CD14-positive monocyte (primary cell): ENCODE measurements at regions not wholly inside any gene's neighbourhood (a gene's known extent, or its start where the extent isn't known, plus 50 kb on each side); places are given as distances from the start of the nearest gene placed in this dataset.

Experiments
- DNase-seq, 3 donors: peaks; one replicate each; pipeline ENCODE4 v3.0.0-alpha.2; 2011 to 2022
- H2AFZ ChIP-seq: 2 replicates; pipeline ENCODE4 v1.6.0; 2012; ENCODE audit warnings: mild to moderate bottlenecking, low read depth, low read length, inconsistent platforms; ENCODE audit not compliant: insufficient read depth, poor library complexity, severe bottlenecking
- H3K27ac ChIP-seq, 2 donors: 1 replicate in 1 of 2; 2 replicates in 1 of 2; pipeline ENCODE4 v1.5.1; 2012 to 2013; ENCODE audit warnings: low read length in 2 of 2, control low read depth in 1 of 2, inconsistent platforms in 1 of 2, low read depth in 1 of 2, mild to moderate bottlenecking in 1 of 2
- H3K27me3 ChIP-seq, 2 donors: one replicate each; pipeline versions ENCODE4 v1.6.0 to v1.6.1; 2011 to 2013; ENCODE audit warnings: low read length in 2 of 2; ENCODE audit not compliant: control insufficient read depth in 2 of 2, insufficient read depth in 2 of 2
- H3K36me3 ChIP-seq, 2 donors: replicated peaks in 1 of 2; 1 replicate in 1 of 2; 2 replicates in 1 of 2; pipeline versions ENCODE4 v1.5.1 to v1.6.1; 2012 to 2013; ENCODE audit warnings: low read length in 2 of 2, control low read depth in 1 of 2, inconsistent platforms in 1 of 2, mild to moderate bottlenecking in 1 of 2; ENCODE audit not compliant: insufficient read depth in 2 of 2, control insufficient read depth in 1 of 2
- H3K4me1 ChIP-seq, 2 donors: 1 replicate in 1 of 2; 2 replicates in 1 of 2; pipeline versions ENCODE4 v1.5.1 to v1.6.1; 2012 to 2013; ENCODE audit warnings: low read length in 2 of 2, control low read depth in 1 of 2, inconsistent platforms in 1 of 2, mild to moderate bottlenecking in 1 of 2, moderate library complexity in 1 of 2; ENCODE audit not compliant: insufficient read depth in 2 of 2, control insufficient read depth in 1 of 2
- H3K4me2 ChIP-seq: replicated peaks from 2 replicates; pipeline ENCODE3; 2012; ENCODE audit warnings: low read length, moderate library complexity, mild to moderate bottlenecking; ENCODE audit not compliant: poor library complexity, severe bottlenecking; ENCODE audit errors: extremely low read depth
- H3K4me3 ChIP-seq, 3 experiments: fragments of 200-600 bp in 1 of 3; sonication (generic) in 1 of 3; replicated peaks in 1 of 3; 1 replicate in 2 of 3; 2 replicates in 1 of 3; pipeline ENCODE4 v1.5.1; 2011 to 2013; ENCODE audit warnings: low read length in 3 of 3, mild to moderate bottlenecking in 3 of 3, control low read depth in 2 of 3, low read depth in 2 of 3, inconsistent platforms in 1 of 3, moderate library complexity in 1 of 3
- H3K79me2 ChIP-seq: 2 replicates; pipeline ENCODE4 v1.6.0; 2012; ENCODE audit warnings: mild to moderate bottlenecking, control low read depth, inconsistent platforms, low read length, moderate library complexity; ENCODE audit not compliant: insufficient read depth
- H3K9ac ChIP-seq: 2 replicates; pipeline ENCODE4 v1.6.0; 2017; ENCODE audit warnings: low read length, mild to moderate bottlenecking; ENCODE audit not compliant: insufficient read depth, poor library complexity, severe bottlenecking
- H3K9me3 ChIP-seq, 2 donors: replicated peaks in 1 of 2; 1 replicate in 1 of 2; 2 replicates in 1 of 2; pipeline versions ENCODE4 v1.5.1 to v1.6.1; 2012 to 2013; ENCODE audit warnings: low read length in 2 of 2, control low read depth in 1 of 2; ENCODE audit not compliant: control insufficient read depth in 1 of 2, insufficient read depth in 1 of 2
- H4K20me1 ChIP-seq: 2 replicates; pipeline ENCODE4 v1.6.0; 2012; ENCODE audit warnings: mild to moderate bottlenecking, low read length, control low read depth, moderate library complexity; ENCODE audit not compliant: insufficient read depth
- H3K27ac Mint-ChIP-seq, 7 donors: one replicate each; pipeline ENCODE4 v1.8.0; 2020; ENCODE audit warnings: mild to moderate bottlenecking in 7 of 7, mixed read lengths in 7 of 7, moderate library complexity in 6 of 7, inconsistent platforms in 2 of 7
- H3K27me3 Mint-ChIP-seq, 3 donors: one replicate each; pipeline ENCODE4 v1.8.0; 2021 to 2022; ENCODE audit warnings: low read depth in 3 of 3, mild to moderate bottlenecking in 3 of 3, mixed read lengths in 3 of 3, moderate library complexity in 3 of 3, inconsistent platforms in 1 of 3
- H3K36me3 Mint-ChIP-seq, 2 donors: one replicate each; pipeline ENCODE4 v1.8.0; 2020; ENCODE audit warnings: mixed read lengths in 2 of 2, inconsistent platforms in 1 of 2, mild to moderate bottlenecking in 1 of 2
- H3K4me1 Mint-ChIP-seq: one replicate; pipeline ENCODE4 v1.8.0; 2020; ENCODE audit warnings: mild to moderate bottlenecking, mixed read lengths
- H3K4me3 Mint-ChIP-seq, 2 donors: one replicate each; pipeline ENCODE4 v1.8.0; 2020; ENCODE audit warnings: mild to moderate bottlenecking in 2 of 2, mixed read lengths in 2 of 2, moderate library complexity in 1 of 2
- H3K9me3 Mint-ChIP-seq, 7 donors: one replicate each; pipeline ENCODE4 v1.8.0; 2020 to 2022; ENCODE audit warnings: mixed read lengths in 7 of 7, mild to moderate bottlenecking in 6 of 7, moderate library complexity in 6 of 7, inconsistent platforms in 2 of 7
- WGBS: methylation state at CpG from one replicate; pipeline ENCODE4 v1.1.5; 2013; ENCODE audit warnings: missing lambda C conversion rate; ENCODE audit not compliant: insufficient coverage; 5-methylcytosine and 5-hydroxymethylcytosine counted together
- intact Hi-C, 2 donors: fragments of 100-400 bp; cut with micrococcal nuclease; formaldehyde crosslinking; loops; one replicate each; pipeline versions ENCODE4 v1.15.0 to v1.15.1; 2023
- TF ChIP-seq, protein P1 (sequence below): fragments of 200-600 bp; IDR thresholded peaks from one replicate; pipeline ENCODE4 v1.8.0; 2022; ENCODE audit warnings: antibody characterized with exemption, mild to moderate bottlenecking

DNA sequence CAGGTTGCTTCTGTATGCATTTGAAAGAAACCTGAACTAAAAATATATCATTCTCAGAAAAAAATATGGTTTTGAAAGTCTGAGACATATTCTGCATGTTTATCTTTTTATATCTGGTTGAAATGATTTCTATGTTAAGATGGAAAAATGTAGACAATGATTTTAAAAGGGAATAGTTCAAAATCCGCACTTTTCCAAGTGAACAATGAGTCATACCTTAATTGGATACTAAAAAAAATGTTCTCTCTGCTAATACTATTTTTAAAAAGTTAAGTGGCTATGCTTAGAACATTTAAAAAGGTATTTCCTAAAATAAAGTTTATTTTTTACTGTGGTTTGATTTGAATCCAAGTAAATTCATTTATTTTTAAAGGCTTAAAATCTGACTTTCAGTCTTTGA, 801.4 kb downstream of the SLITRK6 start:
- Mint-ChIP-seq H3K27me3 (no peaks in the 10 kb centered on the region), H3K36me3 (no peaks in the 10 kb centered on the region), H3K4me1 (no peaks in the 10 kb centered on the region), H3K27ac (no peak overlapping the region), H3K9me3 (peaks cover 0 to 6% (median 2%) of the 10 kb centered on the region in 7 donors), H3K4me3 (no peak overlapping the region)
- no peak for DNase-seq
- intact Hi-C loops: no loop called here
- Histone ChIP-seq H3K79me2 (no peaks in the 10 kb centered on the region), H3K27me3 (no peaks in the 10 kb centered on the region), H4K20me1 (no peaks in the 10 kb centered on the region), H3K27ac (no peak overlapping the region), H3K4me3 (no peak overlapping the region), H3K9ac (no peak overlapping the region), H3K36me3 (no peaks in the 10 kb centered on the region), H2AFZ (no peak overlapping the region), H3K4me1 (no peaks in the 10 kb centered on the region), H3K4me2 (no peak overlapping the region), H3K9me3 (peaks cover 0 to 4% of the 10 kb centered on the region in 2 donors)
- WGBS: no CpG with 5 or more reads among the region's 1 CpG
- TF ChIP-seq, protein P1, sequence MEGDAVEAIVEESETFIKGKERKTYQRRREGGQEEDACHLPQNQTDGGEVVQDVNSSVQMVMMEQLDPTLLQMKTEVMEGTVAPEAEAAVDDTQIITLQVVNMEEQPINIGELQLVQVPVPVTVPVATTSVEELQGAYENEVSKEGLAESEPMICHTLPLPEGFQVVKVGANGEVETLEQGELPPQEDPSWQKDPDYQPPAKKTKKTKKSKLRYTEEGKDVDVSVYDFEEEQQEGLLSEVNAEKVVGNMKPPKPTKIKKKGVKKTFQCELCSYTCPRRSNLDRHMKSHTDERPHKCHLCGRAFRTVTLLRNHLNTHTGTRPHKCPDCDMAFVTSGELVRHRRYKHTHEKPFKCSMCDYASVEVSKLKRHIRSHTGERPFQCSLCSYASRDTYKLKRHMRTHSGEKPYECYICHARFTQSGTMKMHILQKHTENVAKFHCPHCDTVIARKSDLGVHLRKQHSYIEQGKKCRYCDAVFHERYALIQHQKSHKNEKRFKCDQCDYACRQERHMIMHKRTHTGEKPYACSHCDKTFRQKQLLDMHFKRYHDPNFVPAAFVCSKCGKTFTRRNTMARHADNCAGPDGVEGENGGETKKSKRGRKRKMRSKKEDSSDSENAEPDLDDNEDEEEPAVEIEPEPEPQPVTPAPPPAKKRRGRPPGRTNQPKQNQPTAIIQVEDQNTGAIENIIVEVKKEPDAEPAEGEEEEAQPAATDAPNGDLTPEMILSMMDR: no peak

DNA sequence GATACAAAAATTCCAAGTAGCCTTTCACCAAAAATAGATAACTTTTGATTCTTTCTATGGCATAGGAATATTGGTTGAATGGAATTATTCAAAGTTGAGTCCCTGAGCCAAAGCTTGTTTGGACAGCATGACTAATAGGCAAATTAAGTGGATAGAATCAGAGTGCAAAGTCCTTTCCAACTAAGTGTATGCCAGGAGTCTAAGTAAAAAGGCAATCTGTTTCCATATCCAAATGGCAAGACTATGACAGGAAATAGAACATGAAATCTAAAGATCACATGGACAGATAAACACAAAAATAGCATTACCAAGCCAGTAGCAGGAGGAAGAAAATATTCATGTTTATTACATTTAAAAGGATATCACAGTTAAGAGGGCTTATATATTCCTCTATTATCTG, 804.6 kb downstream of the SLITRK6 start:
- Histone ChIP-seq H3K9me3 (no peaks in the 10 kb centered on the region), H3K9ac (no peak overlapping the region), H3K36me3 (no peaks in the 10 kb centered on the region), H3K79me2 (no peaks in the 10 kb centered on the region), H2AFZ (no peak overlapping the region), H3K27ac (no peak overlapping the region), H3K4me1 (no peaks in the 10 kb centered on the region), H4K20me1 (no peaks in the 10 kb centered on the region), H3K4me2 (no peak overlapping the region), H3K4me3 (no peak overlapping the region), H3K27me3 (no peaks in the 10 kb centered on the region)
- TF ChIP-seq, protein P1: no peak
- intact Hi-C loops: no loop called here
- H3K27me3 Mint-ChIP-seq: no peaks in the 10 kb centered on the region
- H3K27ac Mint-ChIP-seq: no peak overlapping the region
- peaks cover 0 to 5% (median 1%) of the 10 kb centered on the region in 7 donors for H3K9me3 Mint-ChIP-seq
- DNase-seq: no peak
- H3K36me3 Mint-ChIP-seq: no peaks in the 10 kb centered on the region
- no peak overlapping the region for H3K4me3 Mint-ChIP-seq
- H3K4me1 Mint-ChIP-seq: no peaks in the 10 kb centered on the region
